IMR-90 (cell line): ENCODE measurements at regions not wholly inside any gene's neighbourhood (a gene's known extent, or its start where the extent isn't known, plus 50 kb on each side); places are given as distances from the start of the nearest gene placed in this dataset.

Source experiments
- ATAC-seq: fragments of 200-7000 bp; cut with Tn5 transposase; 2 replicates; pipeline ENCODE4 v1.9.1; 2020; ENCODE audit warnings: low read depth, mild to moderate bottlenecking, moderate library complexity
- BruUV-seq: library from RNA; stranded (reverse); fragments of 400-500 nt; replicated peaks from 2 replicates; lab custom pipeline; 2021; lab: Mats Ljungman, UMichigan
- CTCF ChIA-PET: fragments of 300-600 bp; formaldehyde crosslinking; extraction: SDS; loops from one replicate; lab custom pipeline; 2021; ENCODE audit warnings: antibody characterized with exemption; lab: Yijun Ruan, JAX
- POLR2A ChIA-PET: fragments of 300-600 bp; sonication (Branson Sonifier 250); formaldehyde crosslinking; loops from one replicate; lab custom pipeline; 2022; ENCODE audit warnings: antibody characterized with exemption; ENCODE audit not compliant: unreplicated experiment; lab: Charles Lee
- DNase-seq: peaks from one replicate; pipeline ENCODE4 v3.0.0; 2013
- H2AFZ ChIP-seq: replicated peaks from 2 replicates; pipeline ENCODE3; 2013; ENCODE audit warnings: low read length, mild to moderate bottlenecking; ENCODE audit not compliant: poor library complexity
- H2AK5ac ChIP-seq: 2 replicates; pipeline ENCODE4 v1.6.1; 2013; ENCODE audit warnings: low read depth, low read length, inconsistent platforms
- H2AK9ac ChIP-seq: replicated peaks from 2 replicates; pipeline ENCODE3; 2013; ENCODE audit warnings: mild to moderate bottlenecking, low read depth, low read length, moderate library complexity; ENCODE audit not compliant: poor library complexity
- H2BK120ac ChIP-seq: 2 replicates; pipeline ENCODE4 v1.6.1; 2013; ENCODE audit warnings: low read depth, low read length, inconsistent platforms
- H2BK15ac ChIP-seq: 3 replicates; pipeline ENCODE4 v1.6.1; 2013; ENCODE audit warnings: low read depth, low read length, inconsistent platforms
- H2BK20ac ChIP-seq: 2 replicates; pipeline ENCODE4 v1.6.1; 2013; ENCODE audit warnings: low read depth, mild to moderate bottlenecking, inconsistent platforms, low read length, moderate library complexity
- H2BK5ac ChIP-seq: 2 replicates; pipeline ENCODE4 v1.6.1; 2013; ENCODE audit warnings: mild to moderate bottlenecking, low read depth, low read length, inconsistent platforms; ENCODE audit not compliant: poor library complexity, severe bottlenecking
- H3K14ac ChIP-seq: replicated peaks from 2 replicates; pipeline ENCODE4 v1.6.1; 2013; ENCODE audit warnings: low read depth, low read length, inconsistent platforms
- H3K18ac ChIP-seq: 2 replicates; pipeline ENCODE4 v1.6.1; 2013; ENCODE audit warnings: low read depth, low read length, control low read depth
- H3K23ac ChIP-seq: 2 replicates; pipeline ENCODE4 v1.6.1; 2013; ENCODE audit warnings: low read depth, low read length, inconsistent platforms
- H3K27ac ChIP-seq: 2 replicates; pipeline ENCODE4 v1.5.1; 2013; ENCODE audit warnings: mild to moderate bottlenecking, control low read depth, low read length; ENCODE audit not compliant: insufficient read depth
- H3K27me3 ChIP-seq: 2 replicates; pipeline ENCODE4 v1.6.1; 2013; ENCODE audit warnings: low read length; ENCODE audit not compliant: control insufficient read depth, insufficient read depth
- H3K36me3 ChIP-seq: 2 replicates; pipeline ENCODE4 v1.6.1; 2013; ENCODE audit warnings: low read length, mixed read lengths; ENCODE audit not compliant: control insufficient read depth, insufficient read depth
- H3K4ac ChIP-seq: 2 replicates; pipeline ENCODE4 v1.6.1; 2013; ENCODE audit warnings: low read depth, low read length, inconsistent platforms
- H3K4me1 ChIP-seq: 2 replicates; pipeline ENCODE4 v1.6.1; 2013; ENCODE audit warnings: low read length, mixed read lengths; ENCODE audit not compliant: control insufficient read depth, insufficient read depth
- H3K4me2 ChIP-seq: 2 replicates; pipeline ENCODE4 v1.6.1; 2013; ENCODE audit warnings: low read depth, mild to moderate bottlenecking, control low read depth, low read length, moderate library complexity
- H3K4me3 ChIP-seq: 2 replicates; pipeline ENCODE4 v1.5.1; 2013; ENCODE audit warnings: low read depth, mild to moderate bottlenecking, control low read depth, low read length, moderate library complexity; ENCODE audit not compliant: insufficient read depth
- H3K56ac ChIP-seq: 2 replicates; pipeline ENCODE4 v1.6.1; 2013; ENCODE audit warnings: low read length, inconsistent platforms; ENCODE audit not compliant: insufficient read depth; ENCODE audit errors: extremely low read depth
- H3K79me1 ChIP-seq, 2 experiments: 2 replicates each; pipeline ENCODE4 v1.6.1; 2013; ENCODE audit warnings: low read length in 2 of 2, inconsistent platforms in 1 of 2, low read depth in 1 of 2
- H3K9ac ChIP-seq: 2 replicates; pipeline ENCODE4 v1.6.1; 2013; ENCODE audit warnings: low read depth, low read length, control low read depth
- H3K9me1 ChIP-seq: 2 replicates; pipeline ENCODE4 v1.6.1; 2013; ENCODE audit warnings: low read length, inconsistent platforms; ENCODE audit not compliant: insufficient read depth
- H3K9me3 ChIP-seq: 2 replicates; pipeline ENCODE4 v1.6.1; 2013; ENCODE audit warnings: low read length; ENCODE audit not compliant: control insufficient read depth, insufficient read depth
- H4K20me1 ChIP-seq: 2 replicates; pipeline ENCODE4 v1.6.1; 2013; ENCODE audit warnings: low read length, inconsistent platforms; ENCODE audit not compliant: insufficient read depth
- H4K5ac ChIP-seq: 2 replicates; pipeline ENCODE4 v1.6.1; 2013; ENCODE audit warnings: mild to moderate bottlenecking, low read depth, low read length, control low read depth
- H4K8ac ChIP-seq, 2 experiments: 2 replicates each; pipeline ENCODE4 v1.6.1; 2013; ENCODE audit warnings: low read depth in 2 of 2, low read length in 2 of 2, control low read depth in 1 of 2, inconsistent platforms in 1 of 2
- H4K91ac ChIP-seq: 2 replicates; pipeline ENCODE4 v1.6.1; 2013; ENCODE audit warnings: low read depth, low read length, inconsistent platforms; ENCODE audit not compliant: insufficient read depth
- CEBPB ChIP-seq: IDR thresholded peaks from 2 replicates; pipeline ENCODE4 v1.6.1; 2012; ENCODE audit warnings: low read depth, low read length, improper control_type of control experiment
- CHD1 ChIP-seq: IDR thresholded peaks from 2 replicates; pipeline ENCODE4 v1.6.1; 2012; ENCODE audit warnings: low read depth, low read length, improper control_type of control experiment
- FOS ChIP-seq: fragments of 150-350 bp; IDR thresholded peaks from 2 replicates; pipeline ENCODE4 v1.6.1; 2016; ENCODE audit warnings: low read depth, low read length
- MAFK ChIP-seq: IDR thresholded peaks from 2 replicates; pipeline ENCODE4 v1.6.1; 2012; ENCODE audit warnings: low read depth, low read length, improper control_type of control experiment
- MAZ ChIP-seq: IDR thresholded peaks from 2 replicates; pipeline ENCODE4 v1.6.1; 2012; ENCODE audit warnings: low read depth, mild to moderate bottlenecking, low read length, improper control_type of control experiment, moderate library complexity, borderline replicate concordance
- MXI1 ChIP-seq: IDR thresholded peaks from 2 replicates; pipeline ENCODE4 v1.6.1; 2012; ENCODE audit warnings: low read depth, mild to moderate bottlenecking, low read length, moderate library complexity, borderline replicate concordance
- NFE2L2 ChIP-seq: fragments of 150-350 bp; IDR thresholded peaks from 2 replicates; pipeline ENCODE4 v1.6.1; 2016; ENCODE audit warnings: low read depth, mild to moderate bottlenecking, low read length
- POLR2A ChIP-seq: IDR thresholded peaks from 2 replicates; pipeline ENCODE4 v1.6.1; 2012; ENCODE audit warnings: mild to moderate bottlenecking, low read depth, low read length
- RAD21 ChIP-seq: IDR thresholded peaks from 2 replicates; pipeline ENCODE4 v1.6.1; 2012; ENCODE audit warnings: low read length, improper control_type of control experiment
- RCOR1 ChIP-seq: IDR thresholded peaks from 2 replicates; pipeline ENCODE4 v1.6.1; 2012; ENCODE audit warnings: mild to moderate bottlenecking, low read length, improper control_type of control experiment; ENCODE audit not compliant: insufficient replicate concordance
- RFX5 ChIP-seq: IDR thresholded peaks from 2 replicates; pipeline ENCODE4 v1.8.0; 2012; ENCODE audit warnings: low read depth, mild to moderate bottlenecking, low read length, moderate library complexity
- SMC3 ChIP-seq: fragments of 150-350 bp; IDR thresholded peaks from 2 replicates; pipeline ENCODE4 v1.6.1; 2016; ENCODE audit warnings: low read depth, mild to moderate bottlenecking, antibody characterized with exemption, low read length, moderate library complexity
- WGBS, 2 experiments: methylation state at CpG; one replicate each; pipeline versions ENCODE4 v1.1.5 to v1.1.7; 2013; ENCODE audit warnings: missing lambda C conversion rate in 2 of 2; ENCODE audit not compliant: insufficient read length in 1 of 2; ENCODE audit errors: extremely low coverage in 2 of 2; 5-methylcytosine and 5-hydroxymethylcytosine counted together
- dilution Hi-C: fragments of 300-500 bp; cut with HindIII; formaldehyde crosslinking; loops from one replicate; pipeline ENCODE4 v1.14.3; 2018; ENCODE audit warnings: low sequenced_read_pairs; ENCODE audit not compliant: unreplicated experiment
- in situ Hi-C: fragments of 300-500 bp; cut with MboI; formaldehyde crosslinking; loops from 3 replicates; pipeline ENCODE4 v1.14.3; 2019; ENCODE audit warnings: low sequenced_read_pairs, inconsistent platforms, mixed read lengths
- intact Hi-C: fragments of 100-400 bp; cut with micrococcal nuclease; formaldehyde crosslinking; loops from 2 replicates; pipeline ENCODE4 v1.10.0; 2022
- TF ChIP-seq, protein P1 (sequence below): fragments of 150-350 bp; IDR thresholded peaks from 2 replicates; pipeline ENCODE4 v1.6.1; 2016; ENCODE audit warnings: low read depth, mild to moderate bottlenecking, low read length, moderate library complexity, borderline replicate concordance
- TF ChIP-seq, protein P2 (sequence below): conservative IDR thresholded peaks from 2 replicates; pipeline ENCODE4 v1.5.1; 2012; ENCODE audit warnings: mild to moderate bottlenecking, low read depth, low read length, improper control_type of control experiment
- TF ChIP-seq, protein P3 (sequence below): fragments of 150-350 bp; IDR thresholded peaks from 2 replicates; pipeline ENCODE4 v1.6.1; 2017; ENCODE audit warnings: mild to moderate bottlenecking, antibody characterized with exemption, low read length, low read depth

DNA sequence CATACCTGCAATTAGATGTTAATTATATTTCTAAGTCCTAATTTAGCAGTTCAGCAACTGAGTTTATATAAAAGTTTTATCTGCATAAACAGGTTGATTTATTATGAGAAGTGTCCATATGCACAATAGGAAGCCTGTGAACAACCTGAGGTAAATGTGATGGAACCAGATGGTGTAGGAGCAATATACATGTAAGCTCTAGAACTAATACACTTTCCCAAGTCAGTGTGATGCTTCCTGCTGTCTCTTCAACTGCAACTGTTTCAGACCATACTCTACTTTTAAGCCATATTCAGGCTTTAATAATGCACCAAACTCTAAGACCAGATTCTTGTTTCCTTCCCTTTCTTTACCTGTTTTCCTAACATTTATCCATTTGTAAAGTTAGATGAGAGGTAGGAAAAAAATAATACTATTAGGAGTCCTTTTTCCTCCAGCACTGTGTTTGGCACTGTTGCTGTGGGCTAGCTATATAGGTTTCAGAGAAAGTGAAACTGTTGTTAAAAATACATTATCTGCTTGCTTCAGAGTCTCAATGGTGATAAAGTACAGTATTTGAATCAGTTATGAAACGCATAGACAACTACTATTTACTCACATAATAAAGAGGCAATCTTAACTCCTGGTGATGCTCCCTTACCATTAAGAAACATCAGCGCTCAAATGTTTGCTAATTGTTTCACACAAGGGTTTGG, 1009.3 kb downstream of the GRIK2 start:
- no TSS peak for BruUV-seq
- in situ Hi-C loops, result no loop called here

More for the DNA sequence above, 1009.3 kb downstream of the GRIK2 start:
- H3K56ac ChIP-seq, result no peak overlapping the region
- no peak overlapping the region for H2BK15ac ChIP-seq
- DNase-seq (no peak), ATAC-seq (no peak)
- no peak overlapping the region for H2AK5ac ChIP-seq
- intact Hi-C loops (no loop called here), dilution Hi-C loops (no loop called here)
- no peak overlapping the region for H2BK20ac ChIP-seq
- no peak overlapping the region for H3K4ac ChIP-seq
- no peak overlapping the region for H3K27ac ChIP-seq
- H2BK5ac ChIP-seq, result no peak overlapping the region
- H3K79me1 ChIP-seq, result no peaks in the 10 kb centered on the region
- no peaks in the 10 kb centered on the region for H3K4me1 ChIP-seq
- no CpG with 5 or more reads among the region's 2 CpGs for WGBS, 2 experiments
- H2BK120ac ChIP-seq, result no peak overlapping the region
- H3K9me3 ChIP-seq, result 0 out of 2 replicates have a peak, but pooled peaks cover 1% of the 10 kb centered on the region
- H4K91ac ChIP-seq, result no peak overlapping the region
- no peak overlapping the region for H3K23ac ChIP-seq
- ChIA-PET POLR2A (interaction anchor here (0.7 kb wide), 1 partner anchor 1316 kb away, joined by 3 read pairs; no protein-coding TSS in a partner anchor), CTCF (no interaction called here)
- H3K9me1 ChIP-seq, result no peaks in the 10 kb centered on the region
- no peak overlapping the region for H4K8ac ChIP-seq
- H3K9ac ChIP-seq, result no peak overlapping the region
- no peak overlapping the region for H3K18ac ChIP-seq
- no peak overlapping the region for H2AFZ ChIP-seq
- H4K20me1 ChIP-seq, result no peaks in the 10 kb centered on the region
- H3K36me3 ChIP-seq, result no peaks in the 10 kb centered on the region
- H3K4me2 ChIP-seq, result no peak overlapping the region
- TF ChIP-seq RAD21 (no peak), NFE2L2 (no peak), RCOR1 (no peak), CHD1 (no peak), CEBPB (no peak), MXI1 (no peak), RFX5 (no peak), MAZ (no peak), POLR2A (no peak), FOS (no peak), SMC3 (no peak), MAFK (no peak)
- TF ChIP-seq, protein P1, sequence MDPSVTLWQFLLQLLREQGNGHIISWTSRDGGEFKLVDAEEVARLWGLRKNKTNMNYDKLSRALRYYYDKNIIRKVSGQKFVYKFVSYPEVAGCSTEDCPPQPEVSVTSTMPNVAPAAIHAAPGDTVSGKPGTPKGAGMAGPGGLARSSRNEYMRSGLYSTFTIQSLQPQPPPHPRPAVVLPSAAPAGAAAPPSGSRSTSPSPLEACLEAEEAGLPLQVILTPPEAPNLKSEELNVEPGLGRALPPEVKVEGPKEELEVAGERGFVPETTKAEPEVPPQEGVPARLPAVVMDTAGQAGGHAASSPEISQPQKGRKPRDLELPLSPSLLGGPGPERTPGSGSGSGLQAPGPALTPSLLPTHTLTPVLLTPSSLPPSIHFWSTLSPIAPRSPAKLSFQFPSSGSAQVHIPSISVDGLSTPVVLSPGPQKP, result no peak
- TF ChIP-seq, protein P2, sequence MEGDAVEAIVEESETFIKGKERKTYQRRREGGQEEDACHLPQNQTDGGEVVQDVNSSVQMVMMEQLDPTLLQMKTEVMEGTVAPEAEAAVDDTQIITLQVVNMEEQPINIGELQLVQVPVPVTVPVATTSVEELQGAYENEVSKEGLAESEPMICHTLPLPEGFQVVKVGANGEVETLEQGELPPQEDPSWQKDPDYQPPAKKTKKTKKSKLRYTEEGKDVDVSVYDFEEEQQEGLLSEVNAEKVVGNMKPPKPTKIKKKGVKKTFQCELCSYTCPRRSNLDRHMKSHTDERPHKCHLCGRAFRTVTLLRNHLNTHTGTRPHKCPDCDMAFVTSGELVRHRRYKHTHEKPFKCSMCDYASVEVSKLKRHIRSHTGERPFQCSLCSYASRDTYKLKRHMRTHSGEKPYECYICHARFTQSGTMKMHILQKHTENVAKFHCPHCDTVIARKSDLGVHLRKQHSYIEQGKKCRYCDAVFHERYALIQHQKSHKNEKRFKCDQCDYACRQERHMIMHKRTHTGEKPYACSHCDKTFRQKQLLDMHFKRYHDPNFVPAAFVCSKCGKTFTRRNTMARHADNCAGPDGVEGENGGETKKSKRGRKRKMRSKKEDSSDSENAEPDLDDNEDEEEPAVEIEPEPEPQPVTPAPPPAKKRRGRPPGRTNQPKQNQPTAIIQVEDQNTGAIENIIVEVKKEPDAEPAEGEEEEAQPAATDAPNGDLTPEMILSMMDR, result no peak
- TF ChIP-seq, protein P3, sequence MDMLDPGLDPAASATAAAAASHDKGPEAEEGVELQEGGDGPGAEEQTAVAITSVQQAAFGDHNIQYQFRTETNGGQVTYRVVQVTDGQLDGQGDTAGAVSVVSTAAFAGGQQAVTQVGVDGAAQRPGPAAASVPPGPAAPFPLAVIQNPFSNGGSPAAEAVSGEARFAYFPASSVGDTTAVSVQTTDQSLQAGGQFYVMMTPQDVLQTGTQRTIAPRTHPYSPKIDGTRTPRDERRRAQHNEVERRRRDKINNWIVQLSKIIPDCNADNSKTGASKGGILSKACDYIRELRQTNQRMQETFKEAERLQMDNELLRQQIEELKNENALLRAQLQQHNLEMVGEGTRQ, result no peak
- H3K14ac ChIP-seq, result no peak overlapping the region
- H2AK9ac ChIP-seq, result no peak overlapping the region
- H3K4me3 ChIP-seq, result no peak overlapping the region
- H3K27me3 ChIP-seq, result no peaks in the 10 kb centered on the region
- H4K5ac ChIP-seq, result no peak overlapping the region
